Neural progenitor cell (in vitro differentiated cells): ENCODE measurements at regions not wholly inside any gene's neighbourhood (a gene's known extent, or its start where the extent isn't known, plus 50 kb on each side); places are given as distances from the start of the nearest gene placed in this dataset.
A peak's percentile ranks its signal among the peaks of the same experiment; 100 is the strongest.

Experiments used
- DNase-seq: peaks from one replicate; pipeline ENCODE4 v3.0.0-alpha.2; 2016; ENCODE audit warnings: low spot score
- H2AFZ ChIP-seq: fragments of 200-600 bp; sonication (generic); replicated peaks from 2 replicates; pipeline ENCODE4 v1.6.1; 2016; ENCODE audit warnings: antibody characterized with exemption
- H3F3A ChIP-seq: fragments of 200-600 bp; sonication (generic); 2 replicates; pipeline ENCODE4 v1.6.1; 2016; ENCODE audit warnings: antibody characterized with exemption, low read depth
- H3K27ac ChIP-seq: fragments of 200-600 bp; sonication (generic); 2 replicates; pipeline ENCODE4 v1.5.1; 2016; ENCODE audit warnings: mild to moderate bottlenecking
- H3K27me3 ChIP-seq: fragments of 200-600 bp; sonication (generic); 2 replicates; pipeline ENCODE4 v1.6.1; 2016; ENCODE audit warnings: mild to moderate bottlenecking, moderate library complexity
- H3K36me3 ChIP-seq: fragments of 200-600 bp; sonication (generic); 2 replicates; pipeline ENCODE4 v1.5.1; 2016
- H3K4me1 ChIP-seq: fragments of 200-600 bp; sonication (generic); 2 replicates; pipeline ENCODE4 v1.6.1; 2016; ENCODE audit warnings: mixed run types
- H3K4me2 ChIP-seq: fragments of 200-600 bp; sonication (generic); 2 replicates; pipeline ENCODE4 v1.6.1; 2016
- H3K4me3 ChIP-seq: fragments of 200-600 bp; sonication (generic); 2 replicates; pipeline ENCODE4 v1.5.1; 2016
- H3K79me2 ChIP-seq: fragments of 200-600 bp; sonication (generic); 2 replicates; pipeline ENCODE4 v1.6.1; 2016; ENCODE audit warnings: low read depth
- H3K9ac ChIP-seq: fragments of 200-600 bp; sonication (generic); 2 replicates; pipeline ENCODE4 v1.6.1; 2016
- H3K9me3 ChIP-seq: fragments of 200-600 bp; sonication (generic); 2 replicates; pipeline ENCODE4 v1.5.1; 2016; ENCODE audit warnings: low read depth
- H4K20me1 ChIP-seq: fragments of 200-600 bp; sonication (generic); 2 replicates; pipeline ENCODE4 v1.6.1; 2016; ENCODE audit warnings: low read depth
- H3K27ac Mint-ChIP-seq: 3 replicates; pipeline ENCODE4 v1.8.0; 2021; ENCODE audit warnings: mixed read lengths
- H3K27me3 Mint-ChIP-seq: 2 replicates; pipeline ENCODE4 v1.8.0; 2022; ENCODE audit warnings: low read depth, mild to moderate bottlenecking, inconsistent platforms, moderate library complexity, mixed read lengths; ENCODE audit not compliant: insufficient read depth
- H3K36me3 Mint-ChIP-seq: 3 replicates; pipeline ENCODE4 v1.8.0; 2021; ENCODE audit warnings: mixed read lengths
- H3K4me1 Mint-ChIP-seq: 3 replicates; pipeline ENCODE4 v1.8.0; 2021; ENCODE audit warnings: mixed read lengths
- H3K4me3 Mint-ChIP-seq: 3 replicates; pipeline ENCODE4 v1.8.0; 2021; ENCODE audit warnings: mild to moderate bottlenecking, moderate library complexity, mixed read lengths
- H3K9me3 Mint-ChIP-seq: 3 replicates; pipeline ENCODE4 v1.8.0; 2020; ENCODE audit warnings: mixed read lengths
- CTCF ChIP-seq: fragments of 200-600 bp; sonication (generic); IDR thresholded peaks from 2 replicates; pipeline ENCODE4 v1.5.1; 2017; ENCODE audit warnings: antibody characterized with exemption, mild to moderate bottlenecking
- EZH2 ChIP-seq: fragments of 200-600 bp; sonication (generic); IDR thresholded peaks from 2 replicates; pipeline ENCODE4 v1.6.1; 2017; ENCODE audit warnings: antibody characterized with exemption, mild to moderate bottlenecking, moderate library complexity
- EZH2phosphoT487 ChIP-seq: fragments of 200-600 bp; sonication (generic); IDR thresholded peaks from 2 replicates; pipeline ENCODE4 v1.6.1; 2017; ENCODE audit warnings: antibody characterized with exemption

- H3K79me2 ChIP-seq: no peaks in the 10 kb centered on the region
- H3K27me3 ChIP-seq: no peaks in the 10 kb centered on the region
- no peaks in the 10 kb centered on the region for H4K20me1 ChIP-seq
- no peaks in the 10 kb centered on the region for H3F3A ChIP-seq
- peaks cover 11% of the 10 kb centered on the region for H3K27me3 Mint-ChIP-seq
- no peak overlapping the region for H3K4me3 Mint-ChIP-seq
- H2AFZ ChIP-seq: no peak overlapping the region
- H3K27ac Mint-ChIP-seq: no peak overlapping the region
- H3K9me3 Mint-ChIP-seq: peaks cover 9% of the 10 kb centered on the region
- no peak overlapping the region for H3K4me2 ChIP-seq
- no peaks in the 10 kb centered on the region for H3K36me3 Mint-ChIP-seq
- peaks cover 23% of the 10 kb centered on the region for H3K4me1 Mint-ChIP-seq
- no peak overlapping the region for H3K9ac ChIP-seq
- no peaks in the 10 kb centered on the region for H3K9me3 ChIP-seq
- H3K4me3 ChIP-seq: no peak overlapping the region
- peaks cover 7% of the 10 kb centered on the region for H3K4me1 ChIP-seq
- TF ChIP-seq EZH2phosphoT487 (no peak), EZH2 (no peak), CTCF (no peak)
- DNase-seq: no peak
- no peak overlapping the region for H3K27ac ChIP-seq
- H3K36me3 ChIP-seq: no peaks in the 10 kb centered on the region
Measured at GRCh38 chr2:235170016-235170415, 218.2 kb downstream of the SH3BP4 start.

GRCh38 chr2:235170536-235171521 lies 219.0 kb downstream of the SH3BP4 start:
- peaks cover 11% of the 10 kb centered on the region for H3K27me3 Mint-ChIP-seq
- H3K4me3 Mint-ChIP-seq: peak overlapping the region; percentile 2
- H3K9me3 Mint-ChIP-seq: peaks cover 10% of the 10 kb centered on the region
- Histone ChIP-seq H2AFZ (no peak overlapping the region), H3K36me3 (no peaks in the 10 kb centered on the region), H3F3A (no peaks in the 10 kb centered on the region), H3K27ac (no peak overlapping the region), H3K4me1 (peaks cover 7% of the 10 kb centered on the region), H3K27me3 (no peaks in the 10 kb centered on the region), H3K4me3 (no peak overlapping the region), H3K9me3 (no peaks in the 10 kb centered on the region), H3K9ac (no peak overlapping the region), H4K20me1 (no peaks in the 10 kb centered on the region), H3K4me2 (no peak overlapping the region), H3K79me2 (no peaks in the 10 kb centered on the region)
- peak overlapping the region; percentile 73 for H3K27ac Mint-ChIP-seq
- DNase-seq: peak; percentile 69
- no peaks in the 10 kb centered on the region for H3K36me3 Mint-ChIP-seq
- peaks cover 23% of the 10 kb centered on the region for H3K4me1 Mint-ChIP-seq
- no peak for TF ChIP-seq EZH2
- TF ChIP-seq EZH2phosphoT487: no peak
- peak; percentile 41 for TF ChIP-seq CTCF

GRCh38 chr2:235171550-235172031 lies 219.8 kb downstream of the SH3BP4 start:
- H3K9ac ChIP-seq: no peak overlapping the region
- Mint-ChIP-seq H3K4me3 (no peak overlapping the region), H3K9me3 (peaks cover 13% of the 10 kb centered on the region), H3K27ac (no peak overlapping the region), H3K36me3 (no peaks in the 10 kb centered on the region), H3K4me1 (peaks cover 23% of the 10 kb centered on the region), H3K27me3 (peaks cover 10% of the 10 kb centered on the region)
- H3K4me3 ChIP-seq: no peak overlapping the region
- H3K36me3 ChIP-seq: no peaks in the 10 kb centered on the region
- no peak for TF ChIP-seq EZH2phosphoT487
- TF ChIP-seq EZH2: no peak
- no peak for TF ChIP-seq CTCF
- H3K27ac ChIP-seq: no peak overlapping the region
- H3K4me2 ChIP-seq: no peak overlapping the region
- no peak overlapping the region for H2AFZ ChIP-seq
- peaks cover 7% of the 10 kb centered on the region for H3K4me1 ChIP-seq
- no peaks in the 10 kb centered on the region for H3F3A ChIP-seq
- no peak for DNase-seq
- H4K20me1 ChIP-seq: no peaks in the 10 kb centered on the region
- no peaks in the 10 kb centered on the region for H3K27me3 ChIP-seq
- H3K9me3 ChIP-seq: no peaks in the 10 kb centered on the region
- H3K79me2 ChIP-seq: no peaks in the 10 kb centered on the region
